ENCODE measurements at regions not wholly inside any gene's neighbourhood (a gene's known extent, or its start where the extent isn't known, plus 50 kb on each side); places are given as distances from the start of the nearest gene placed in this dataset.

GRCh38 chr2:142827170-142827569 is 50.3 kb upstream of the KYNU start:
- Mint-ChIP-seq H3K4me3 (ENCODE audit: unreplicated experiment) (no peak overlapping the region), H3K9me3 (ENCODE audit: unreplicated experiment) (no peaks in the 10 kb centered on the region), H3K27me3 (ENCODE audit: unreplicated experiment) (no peaks in the 10 kb centered on the region), H3K27ac (ENCODE audit: unreplicated experiment) (no peak overlapping the region), H3K36me3 (ENCODE audit: unreplicated experiment) (no peaks in the 10 kb centered on the region), H3K4me1 (ENCODE audit: low read depth, unreplicated experiment) (no peaks in the 10 kb centered on the region)
- no peak for TF ChIP-seq CTCF (IDR thresholded peaks at IDR 0.05; ENCODE audit: partially characterized antibody, unreplicated experiment)
- DNase-seq, result no peak

GRCh38 chr2:142825861-142826260 is 51.6 kb upstream of the KYNU start:
- Mint-ChIP-seq H3K9me3 (ENCODE audit: unreplicated experiment) (no peaks in the 10 kb centered on the region), H3K27me3 (ENCODE audit: unreplicated experiment) (no peaks in the 10 kb centered on the region), H3K4me1 (ENCODE audit: low read depth, unreplicated experiment) (no peaks in the 10 kb centered on the region), H3K4me3 (ENCODE audit: unreplicated experiment) (no peak overlapping the region), H3K36me3 (ENCODE audit: unreplicated experiment) (no peaks in the 10 kb centered on the region), H3K27ac (ENCODE audit: unreplicated experiment) (no peak overlapping the region)
- TF ChIP-seq CTCF (IDR thresholded peaks at IDR 0.05; ENCODE audit: partially characterized antibody, unreplicated experiment), result no peak
- DNase-seq, result no peak

GRCh38 chr2:142824756-142825155 is 52.7 kb upstream of the KYNU start:
- H3K4me1 Mint-ChIP-seq (ENCODE audit: low read depth, unreplicated experiment), result no peaks in the 10 kb centered on the region
- DNase-seq, result no peak
- H3K4me3 Mint-ChIP-seq (ENCODE audit: unreplicated experiment), result no peak overlapping the region
- no peaks in the 10 kb centered on the region for H3K27me3 Mint-ChIP-seq (ENCODE audit: unreplicated experiment)
- H3K36me3 Mint-ChIP-seq (ENCODE audit: unreplicated experiment), result no peaks in the 10 kb centered on the region
- H3K27ac Mint-ChIP-seq (ENCODE audit: unreplicated experiment), result no peak overlapping the region
- no peaks in the 10 kb centered on the region for H3K9me3 Mint-ChIP-seq (ENCODE audit: unreplicated experiment)
- no peak for TF ChIP-seq CTCF (IDR thresholded peaks at IDR 0.05; ENCODE audit: partially characterized antibody, unreplicated experiment)

GRCh38 chr2:142822190-142822589 is 55.3 kb upstream of the KYNU start:
- no peak overlapping the region for H3K4me3 Mint-ChIP-seq (ENCODE audit: unreplicated experiment)
- no peak overlapping the region for H3K27ac Mint-ChIP-seq (ENCODE audit: unreplicated experiment)
- no peak for TF ChIP-seq CTCF (IDR thresholded peaks at IDR 0.05; ENCODE audit: partially characterized antibody, unreplicated experiment)
- no peaks in the 10 kb centered on the region for H3K27me3 Mint-ChIP-seq (ENCODE audit: unreplicated experiment)
- no peaks in the 10 kb centered on the region for H3K36me3 Mint-ChIP-seq (ENCODE audit: unreplicated experiment)
- no peaks in the 10 kb centered on the region for H3K4me1 Mint-ChIP-seq (ENCODE audit: low read depth, unreplicated experiment)
- no peaks in the 10 kb centered on the region for H3K9me3 Mint-ChIP-seq (ENCODE audit: unreplicated experiment)
- DNase-seq, result no peak

GRCh38 chr2:142819411-142819810 is 58.1 kb upstream of the KYNU start:
- no peak for TF ChIP-seq CTCF (IDR thresholded peaks at IDR 0.05; ENCODE audit: partially characterized antibody, unreplicated experiment)
- DNase-seq, result no peak
- H3K4me1 Mint-ChIP-seq (ENCODE audit: low read depth, unreplicated experiment), result no peaks in the 10 kb centered on the region
- no peaks in the 10 kb centered on the region for H3K36me3 Mint-ChIP-seq (ENCODE audit: unreplicated experiment)
- no peaks in the 10 kb centered on the region for H3K27me3 Mint-ChIP-seq (ENCODE audit: unreplicated experiment)
- no peak overlapping the region for H3K27ac Mint-ChIP-seq (ENCODE audit: unreplicated experiment)
- no peak overlapping the region for H3K4me3 Mint-ChIP-seq (ENCODE audit: unreplicated experiment)
- no peaks in the 10 kb centered on the region for H3K9me3 Mint-ChIP-seq (ENCODE audit: unreplicated experiment)
